Fibroblast of mammary gland (primary cell): ENCODE measurements at regions not wholly inside any gene's neighbourhood (a gene's known extent, or its start where the extent isn't known, plus 50 kb on each side); places are given as distances from the start of the nearest gene placed in this dataset.
A peak's percentile ranks its signal among the peaks of the same experiment; 100 is the strongest.

Experiments used
- DNase-seq: peaks from one replicate; pipeline ENCODE4 v3.0.0-alpha.2; 2010; ENCODE audit warnings: low read depth
- H3K4me3 ChIP-seq: 2 replicates; pipeline ENCODE4 v1.5.1; 2011; ENCODE audit warnings: low read depth, mild to moderate bottlenecking, low read length, moderate library complexity; ENCODE audit not compliant: control insufficient read depth
- CTCF ChIP-seq: conservative IDR thresholded peaks from 2 replicates; pipeline ENCODE4 v1.5.1; 2011; ENCODE audit warnings: low read depth, low read length, inconsistent platforms; ENCODE audit not compliant: control insufficient read depth, insufficient read depth

GRCh38 chr13:84455143-84455905, 573.0 kb upstream of the SLITRK1 start:
- H3K4me3 ChIP-seq, result no peak overlapping the region
- peak; percentile 10 for TF ChIP-seq CTCF
- no peak for DNase-seq

GRCh38 chr13:84447640-84447978, 565.3 kb upstream of the SLITRK1 start:
- DNase-seq, result no peak
- TF ChIP-seq CTCF, result no peak
- no peak overlapping the region for H3K4me3 ChIP-seq

GRCh38 chr13:84446972-84447639, 564.8 kb upstream of the SLITRK1 start:
- peak; percentile 56 for DNase-seq
- no peak overlapping the region for H3K4me3 ChIP-seq
- TF ChIP-seq CTCF, result no peak

GRCh38 chr13:84445776-84446175, 563.5 kb upstream of the SLITRK1 start:
- no peak for TF ChIP-seq CTCF
- H3K4me3 ChIP-seq, result no peak overlapping the region
- DNase-seq, result peak; percentile 23

- no peak for TF ChIP-seq CTCF
- DNase-seq, result no peak
- H3K4me3 ChIP-seq, result no peak overlapping the region
These were observed 561.2 kb upstream of the SLITRK1 start for GRCh38 chr13:84443463-84443862.

- H3K4me3 ChIP-seq, result no peak overlapping the region
- TF ChIP-seq CTCF, result no peak
- DNase-seq, result peak; percentile 66
These were observed 556.8 kb upstream of the SLITRK1 start for GRCh38 chr13:84439108-84439507.
